Activated CD4-positive, alpha-beta memory T cell treated with anti-CD3 and anti-CD28 coated beads, Interleukin-2, amount 10 ng/mL, durations not matched to agents 7 days and 5 days (primary cell): ENCODE measurements at regions not wholly inside any gene's neighbourhood (a gene's known extent, or its start where the extent isn't known, plus 50 kb on each side); places are given as distances from the start of the nearest gene placed in this dataset.
"Not testable (repeated sequence)": the region's sequence is repeated elsewhere in the genome, so short reads cannot be mapped to it uniquely, and the experiment has no call there.

Experiments
- CTCF ChIA-PET: fragments of 350-600 bp; sonication (Branson Sonifier 250); formaldehyde crosslinking; loops from one replicate; lab custom pipeline; 2021; ENCODE audit warnings: antibody characterized with exemption, inconsistent platforms; lab: Charles Lee
- POLR2A ChIA-PET: fragments of 350-600 bp; sonication (Branson Sonifier 250); formaldehyde crosslinking; loops from one replicate; lab custom pipeline; 2021; ENCODE audit warnings: antibody characterized with exemption; lab: Charles Lee
- DNase-seq: peaks from one replicate; pipeline ENCODE4 v3.0.0-alpha.2; 2020
- H3K27ac Mint-ChIP-seq: one replicate; pipeline ENCODE4 v1.8.0; 2021; ENCODE audit warnings: mild to moderate bottlenecking, mixed read lengths
- H3K27me3 Mint-ChIP-seq: one replicate; pipeline ENCODE4 v1.8.0; 2021; ENCODE audit warnings: mixed read lengths
- H3K36me3 Mint-ChIP-seq: one replicate; pipeline ENCODE4 v1.8.0; 2021; ENCODE audit warnings: low read depth, mixed read lengths
- H3K4me1 Mint-ChIP-seq: one replicate; pipeline ENCODE4 v1.8.0; 2021; ENCODE audit warnings: mixed read lengths
- H3K4me3 Mint-ChIP-seq: one replicate; pipeline ENCODE4 v1.8.0; 2021; ENCODE audit warnings: mild to moderate bottlenecking, mixed read lengths
- H3K9me3 Mint-ChIP-seq: one replicate; pipeline ENCODE4 v1.8.0; 2021; ENCODE audit warnings: mixed read lengths

- Mint-ChIP-seq H3K4me1 (no peaks in the 10 kb centered on the region), H3K9me3 (peaks cover 20% of the 10 kb centered on the region), H3K27me3 (no peaks in the 10 kb centered on the region), H3K36me3 (no peaks in the 10 kb centered on the region), H3K4me3 (no peak overlapping the region), H3K27ac (no peak overlapping the region)
- POLR2A ChIA-PET = no interaction called here
- CTCF ChIA-PET = no interaction called here
- DNase-seq = no peak
Observed at GRCh38 chr19:28126135-28126898, 1086.6 kb downstream of the UQCRFS1 start.

DNA sequence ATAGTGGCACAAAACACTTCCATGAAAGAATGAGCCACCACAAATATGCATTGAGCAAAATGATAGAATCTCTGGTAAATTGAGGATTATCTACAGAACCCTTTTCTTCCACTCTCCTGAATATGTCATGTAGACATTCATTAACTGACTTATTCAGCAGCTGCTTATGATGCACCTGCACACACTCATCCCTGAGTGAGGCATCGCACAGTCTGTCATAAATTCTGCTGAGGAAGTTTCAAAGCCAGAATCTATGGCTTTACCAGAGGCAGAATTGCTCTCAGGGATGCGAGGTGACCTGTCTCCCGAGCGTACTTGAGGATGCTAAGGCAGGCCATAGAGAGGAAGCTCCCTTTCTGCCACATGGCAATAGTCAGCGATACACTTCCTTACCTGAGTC, 1090.2 kb downstream of the UQCRFS1 start:
- H3K27me3 Mint-ChIP-seq = no peaks in the 10 kb centered on the region
- no peaks in the 10 kb centered on the region for H3K36me3 Mint-ChIP-seq
- H3K9me3 Mint-ChIP-seq = peaks cover 13% of the 10 kb centered on the region
- H3K4me1 Mint-ChIP-seq = no peaks in the 10 kb centered on the region
- CTCF ChIA-PET = no interaction called here
- no peak overlapping the region for H3K27ac Mint-ChIP-seq
- no peak overlapping the region for H3K4me3 Mint-ChIP-seq
- no peak for DNase-seq
- POLR2A ChIA-PET = no interaction called here

DNA sequence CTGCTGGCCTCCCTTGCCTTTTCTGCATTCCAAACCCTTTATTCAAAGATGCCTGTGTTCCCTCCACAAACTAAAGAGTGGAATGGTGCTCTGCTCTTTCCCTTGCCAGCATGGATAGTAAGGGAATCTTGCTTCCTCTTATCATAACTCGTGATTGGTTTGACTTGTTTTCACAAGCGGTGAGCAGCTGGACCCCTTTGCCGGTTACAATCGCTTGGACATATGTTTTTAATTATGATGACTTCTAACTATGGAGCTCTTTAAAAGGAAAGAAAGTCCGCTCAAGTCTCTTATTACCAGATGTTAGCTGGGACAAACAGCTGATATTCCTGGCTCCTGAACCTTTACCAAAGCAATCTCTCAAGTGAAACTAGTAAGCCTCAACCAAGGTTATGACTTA, 1094.7 kb downstream of the UQCRFS1 start:
- Mint-ChIP-seq H3K36me3 (no peaks in the 10 kb centered on the region), H3K4me3 (no peak overlapping the region), H3K9me3 (peaks cover 12% of the 10 kb centered on the region), H3K4me1 (no peaks in the 10 kb centered on the region), H3K27me3 (no peaks in the 10 kb centered on the region), H3K27ac (no peak overlapping the region)
- no peak for DNase-seq
- POLR2A ChIA-PET = no interaction called here
- CTCF ChIA-PET = no interaction called here

GRCh38 chr19:28117143-28117542, 1095.8 kb downstream of the UQCRFS1 start:
- Mint-ChIP-seq H3K9me3 (peaks cover 11% of the 10 kb centered on the region), H3K27me3 (no peaks in the 10 kb centered on the region), H3K4me1 (no peaks in the 10 kb centered on the region), H3K4me3 (no peak overlapping the region), H3K27ac (no peak overlapping the region), H3K36me3 (no peaks in the 10 kb centered on the region)
- ChIA-PET POLR2A (no interaction called here), CTCF (no interaction called here)
- DNase-seq = no peak

GRCh38 chr19:28116379-28116778, 1096.6 kb downstream of the UQCRFS1 start:
- H3K27me3 Mint-ChIP-seq, H3K27ac Mint-ChIP-seq, H3K4me1 Mint-ChIP-seq, H3K36me3 Mint-ChIP-seq, H3K9me3 Mint-ChIP-seq, CTCF ChIA-PET, POLR2A ChIA-PET, DNase-seq, H3K4me3 Mint-ChIP-seq: not testable (repeated sequence)

DNA sequence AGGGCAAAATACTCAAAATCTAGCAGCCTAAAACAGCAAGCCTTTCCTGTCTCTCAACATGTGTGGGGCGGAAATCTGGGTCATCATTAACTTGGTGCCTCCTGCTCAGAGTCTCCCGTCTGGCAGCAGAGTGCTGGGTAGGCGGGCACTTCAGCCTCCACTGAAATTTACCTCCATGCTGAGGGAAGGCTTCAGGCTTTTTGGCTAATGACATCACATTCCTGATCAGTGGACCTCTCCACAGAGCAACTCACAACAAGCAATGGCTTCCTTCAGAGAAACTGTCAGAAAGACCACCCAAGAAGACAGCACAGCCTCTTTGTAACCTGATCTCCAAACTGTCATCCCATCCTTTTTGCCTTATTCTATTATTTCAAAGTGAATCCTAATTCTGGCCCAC, 1109.0 kb downstream of the UQCRFS1 start:
- Mint-ChIP-seq H3K27me3 (no peaks in the 10 kb centered on the region), H3K4me3 (no peak overlapping the region), H3K9me3 (peaks cover 3% of the 10 kb centered on the region), H3K4me1 (no peaks in the 10 kb centered on the region), H3K27ac (no peak overlapping the region), H3K36me3 (no peaks in the 10 kb centered on the region)
- ChIA-PET POLR2A (no interaction called here), CTCF (no interaction called here)
- no peak for DNase-seq

DNA sequence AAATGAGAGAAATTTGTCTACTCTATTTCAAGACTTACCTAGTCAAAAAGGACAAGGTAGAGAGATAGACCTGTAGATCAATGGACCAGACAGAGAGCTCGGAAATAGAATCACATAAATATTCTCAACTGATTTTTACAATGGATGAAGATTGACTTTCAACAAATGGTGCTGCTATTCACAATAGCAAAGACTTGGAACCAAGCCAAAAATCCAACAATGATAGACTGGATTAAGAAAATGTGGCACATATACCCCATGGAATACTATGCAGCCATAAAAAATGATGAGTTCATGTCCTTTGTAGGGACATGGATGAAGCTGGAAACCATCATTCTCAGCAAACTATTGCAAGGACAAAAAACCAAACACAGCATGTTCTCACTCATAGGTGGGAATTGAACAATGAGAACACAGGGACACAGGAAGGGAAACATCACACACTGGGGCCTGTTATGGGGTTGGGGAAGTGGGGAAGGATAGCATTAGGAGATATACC, 1128.2 kb downstream of the UQCRFS1 start:
- H3K4me1 Mint-ChIP-seq, H3K36me3 Mint-ChIP-seq, DNase-seq, H3K27me3 Mint-ChIP-seq, CTCF ChIA-PET, H3K4me3 Mint-ChIP-seq, POLR2A ChIA-PET, H3K27ac Mint-ChIP-seq: not testable (repeated sequence)
- peaks cover 17% of the 10 kb centered on the region for H3K9me3 Mint-ChIP-seq

- no peak overlapping the region for H3K4me3 Mint-ChIP-seq
- H3K36me3 Mint-ChIP-seq = no peaks in the 10 kb centered on the region
- CTCF ChIA-PET = no interaction called here
- H3K27ac Mint-ChIP-seq = no peak overlapping the region
- DNase-seq = no peak
- no peaks in the 10 kb centered on the region for H3K27me3 Mint-ChIP-seq
- no peaks in the 10 kb centered on the region for H3K4me1 Mint-ChIP-seq
- POLR2A ChIA-PET = no interaction called here
- peaks cover 18% of the 10 kb centered on the region for H3K9me3 Mint-ChIP-seq
Observed at GRCh38 chr19:28076628-28077027, 1136.3 kb downstream of the UQCRFS1 start.

GRCh38 chr19:28075229-28075628, 1137.7 kb downstream of the UQCRFS1 start:
- peaks cover 18% of the 10 kb centered on the region for H3K9me3 Mint-ChIP-seq
- no peak overlapping the region for H3K27ac Mint-ChIP-seq
- ChIA-PET POLR2A (no interaction called here), CTCF (no interaction called here)
- DNase-seq = no peak
- no peaks in the 10 kb centered on the region for H3K4me1 Mint-ChIP-seq
- H3K4me3 Mint-ChIP-seq = no peak overlapping the region
- no peaks in the 10 kb centered on the region for H3K27me3 Mint-ChIP-seq
- H3K36me3 Mint-ChIP-seq = no peaks in the 10 kb centered on the region

GRCh38 chr19:28074773-28075172, 1138.2 kb downstream of the UQCRFS1 start:
- no peak for DNase-seq
- CTCF ChIA-PET = no interaction called here
- H3K27ac Mint-ChIP-seq = no peak overlapping the region
- no peaks in the 10 kb centered on the region for H3K4me1 Mint-ChIP-seq
- POLR2A ChIA-PET = no interaction called here
- no peak overlapping the region for H3K4me3 Mint-ChIP-seq
- no peaks in the 10 kb centered on the region for H3K27me3 Mint-ChIP-seq
- H3K36me3 Mint-ChIP-seq = no peaks in the 10 kb centered on the region
- H3K9me3 Mint-ChIP-seq = peaks cover 18% of the 10 kb centered on the region

GRCh38 chr19:28067882-28068281, 1145.1 kb downstream of the UQCRFS1 start:
- CTCF ChIA-PET = no interaction called here
- H3K9me3 Mint-ChIP-seq = peaks cover 7% of the 10 kb centered on the region

GRCh38 chr19:28066988-28067387, 1146.0 kb downstream of the UQCRFS1 start:
- CTCF ChIA-PET = no interaction called here
- H3K27me3 Mint-ChIP-seq = no peaks in the 10 kb centered on the region

More at GRCh38 chr19:28067882-28068281, 1145.1 kb downstream of the UQCRFS1 start:
- H3K4me1 Mint-ChIP-seq = no peaks in the 10 kb centered on the region
- no peaks in the 10 kb centered on the region for H3K27me3 Mint-ChIP-seq
- POLR2A ChIA-PET = no interaction called here
- no peak overlapping the region for H3K27ac Mint-ChIP-seq
- H3K4me3 Mint-ChIP-seq = no peak overlapping the region
- no peak for DNase-seq
- no peaks in the 10 kb centered on the region for H3K36me3 Mint-ChIP-seq

GRCh38 chr19:28066161-28066560, 1146.8 kb downstream of the UQCRFS1 start:
- ChIA-PET POLR2A (no interaction called here), CTCF (no interaction called here)
- H3K27ac Mint-ChIP-seq = no peak overlapping the region
- H3K9me3 Mint-ChIP-seq = peaks cover 8% of the 10 kb centered on the region
- H3K27me3 Mint-ChIP-seq = no peaks in the 10 kb centered on the region
- no peaks in the 10 kb centered on the region for H3K36me3 Mint-ChIP-seq
- H3K4me3 Mint-ChIP-seq = no peak overlapping the region
- no peak for DNase-seq
- H3K4me1 Mint-ChIP-seq = no peaks in the 10 kb centered on the region

More at GRCh38 chr19:28066988-28067387, 1146.0 kb downstream of the UQCRFS1 start:
- POLR2A ChIA-PET = no interaction called here
- H3K9me3 Mint-ChIP-seq = peaks cover 7% of the 10 kb centered on the region
- no peaks in the 10 kb centered on the region for H3K4me1 Mint-ChIP-seq
- no peaks in the 10 kb centered on the region for H3K36me3 Mint-ChIP-seq
- no peak for DNase-seq
- H3K4me3 Mint-ChIP-seq = no peak overlapping the region
- no peak overlapping the region for H3K27ac Mint-ChIP-seq

DNA sequence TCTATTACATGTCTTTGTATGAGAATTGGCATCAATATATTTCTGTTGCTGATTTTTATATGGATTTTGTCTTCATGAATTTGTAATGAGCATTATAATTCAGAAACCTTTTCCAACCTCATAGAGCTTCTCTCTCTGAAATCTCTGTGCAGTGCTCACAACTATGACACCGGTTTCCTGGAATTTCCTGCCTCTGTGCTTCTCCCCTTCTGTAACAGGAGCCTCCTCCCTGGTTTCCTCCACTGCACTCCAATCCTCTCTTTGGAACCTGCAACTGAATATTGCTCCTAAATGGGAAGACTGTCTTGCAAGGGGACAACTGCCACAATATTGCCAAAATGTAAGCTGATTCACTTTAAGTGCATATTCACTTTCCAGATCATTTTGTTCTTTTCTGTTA, 1147.9 kb downstream of the UQCRFS1 start:
- no peaks in the 10 kb centered on the region for H3K27me3 Mint-ChIP-seq
- H3K4me1 Mint-ChIP-seq = no peaks in the 10 kb centered on the region
- no peaks in the 10 kb centered on the region for H3K36me3 Mint-ChIP-seq
- H3K4me3 Mint-ChIP-seq = no peak overlapping the region
- no peak for DNase-seq
- H3K9me3 Mint-ChIP-seq = peaks cover 9% of the 10 kb centered on the region
- ChIA-PET CTCF (no interaction called here), POLR2A (no interaction called here)
- H3K27ac Mint-ChIP-seq = no peak overlapping the region
